IMR-90 (cell line): ENCODE measurements at regions not wholly inside any gene's neighbourhood (a gene's known extent, or its start where the extent isn't known, plus 50 kb on each side); places are given as distances from the start of the nearest gene placed in this dataset.

Experiments
- CHD1 ChIP-seq: IDR thresholded peaks from 2 replicates; pipeline ENCODE4 v1.6.1; 2012; ENCODE audit warnings: low read depth, low read length, improper control_type of control experiment
- FOS ChIP-seq: fragments of 150-350 bp; IDR thresholded peaks from 2 replicates; pipeline ENCODE4 v1.6.1; 2016; ENCODE audit warnings: low read depth, low read length
- MXI1 ChIP-seq: IDR thresholded peaks from 2 replicates; pipeline ENCODE4 v1.6.1; 2012; ENCODE audit warnings: low read depth, mild to moderate bottlenecking, low read length, moderate library complexity, borderline replicate concordance
- POLR2A ChIP-seq: IDR thresholded peaks from 2 replicates; pipeline ENCODE4 v1.6.1; 2012; ENCODE audit warnings: mild to moderate bottlenecking, low read depth, low read length
- RAD21 ChIP-seq: IDR thresholded peaks from 2 replicates; pipeline ENCODE4 v1.6.1; 2012; ENCODE audit warnings: low read length, improper control_type of control experiment
- SMC3 ChIP-seq: fragments of 150-350 bp; IDR thresholded peaks from 2 replicates; pipeline ENCODE4 v1.6.1; 2016; ENCODE audit warnings: low read depth, mild to moderate bottlenecking, antibody characterized with exemption, low read length, moderate library complexity
- TF ChIP-seq, protein P1 (sequence below): conservative IDR thresholded peaks from 2 replicates; pipeline ENCODE4 v1.5.1; 2012; ENCODE audit warnings: mild to moderate bottlenecking, low read depth, low read length, improper control_type of control experiment

DNA sequence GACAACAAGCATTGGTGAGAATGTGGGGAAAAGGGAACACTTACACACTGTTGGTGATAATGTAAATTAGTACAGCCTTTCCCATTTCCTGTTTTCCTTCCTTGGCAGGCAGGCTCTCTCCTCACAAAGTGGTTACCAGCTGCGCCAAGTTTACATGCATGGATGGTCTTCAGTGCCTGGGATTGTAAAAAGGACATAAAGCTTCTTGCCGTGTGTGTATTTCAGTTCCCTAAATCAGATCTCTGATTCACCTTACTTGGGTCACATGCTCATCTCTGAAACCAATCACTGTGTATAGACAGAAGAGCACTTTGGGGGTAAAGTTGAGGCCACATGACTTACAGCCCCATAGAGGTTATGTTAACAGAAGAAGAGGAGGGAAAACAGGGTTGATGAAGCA, 92.8 kb downstream of the CAVIN4 start:
- TF ChIP-seq, protein P1, sequence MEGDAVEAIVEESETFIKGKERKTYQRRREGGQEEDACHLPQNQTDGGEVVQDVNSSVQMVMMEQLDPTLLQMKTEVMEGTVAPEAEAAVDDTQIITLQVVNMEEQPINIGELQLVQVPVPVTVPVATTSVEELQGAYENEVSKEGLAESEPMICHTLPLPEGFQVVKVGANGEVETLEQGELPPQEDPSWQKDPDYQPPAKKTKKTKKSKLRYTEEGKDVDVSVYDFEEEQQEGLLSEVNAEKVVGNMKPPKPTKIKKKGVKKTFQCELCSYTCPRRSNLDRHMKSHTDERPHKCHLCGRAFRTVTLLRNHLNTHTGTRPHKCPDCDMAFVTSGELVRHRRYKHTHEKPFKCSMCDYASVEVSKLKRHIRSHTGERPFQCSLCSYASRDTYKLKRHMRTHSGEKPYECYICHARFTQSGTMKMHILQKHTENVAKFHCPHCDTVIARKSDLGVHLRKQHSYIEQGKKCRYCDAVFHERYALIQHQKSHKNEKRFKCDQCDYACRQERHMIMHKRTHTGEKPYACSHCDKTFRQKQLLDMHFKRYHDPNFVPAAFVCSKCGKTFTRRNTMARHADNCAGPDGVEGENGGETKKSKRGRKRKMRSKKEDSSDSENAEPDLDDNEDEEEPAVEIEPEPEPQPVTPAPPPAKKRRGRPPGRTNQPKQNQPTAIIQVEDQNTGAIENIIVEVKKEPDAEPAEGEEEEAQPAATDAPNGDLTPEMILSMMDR, result no peak
- TF ChIP-seq SMC3 (no peak), MXI1 (no peak), FOS (no peak), POLR2A (no peak), CHD1 (no peak), RAD21 (no peak)
